ENCODE measurements at regions not wholly inside any gene's neighbourhood (a gene's known extent, or its start where the extent isn't known, plus 50 kb on each side); places are given as distances from the start of the nearest gene placed in this dataset.

- no peak for TF ChIP-seq CTCF (IDR thresholded peaks at IDR 0.05)
- 76% methylated on average over 3 of the region's 7 CpGs for WGBS (ENCODE audit: insufficient coverage)
- H3K9me3 ChIP-seq (replicated peaks in 1 of 2; ENCODE audit: control insufficient read depth in 1 of 2, insufficient read depth in 1 of 2, low read length in 2 of 2): peaks cover 0 to 11% of the 10 kb centered on the region in 2 donors
- no peaks in the 10 kb centered on the region for H3K4me1 ChIP-seq (ENCODE audit: control insufficient read depth in 1 of 2, insufficient read depth in 2 of 2, low read length in 2 of 2)
- H4K20me1 ChIP-seq (ENCODE audit: insufficient read depth, low read length): no peaks in the 10 kb centered on the region
- intact Hi-C loops (cut with micrococcal nuclease): no loop called here
- H2AFZ ChIP-seq (ENCODE audit: insufficient read depth, low read depth, low read length, poor library complexity, severe bottlenecking): no peak overlapping the region
- H3K4me3 Mint-ChIP-seq: no peak overlapping the region
- no peak overlapping the region for H3K4me3 ChIP-seq (replicated peaks in 1 of 3; ENCODE audit: low read depth in 2 of 3, low read length in 3 of 3)
- no peaks in the 10 kb centered on the region for H3K27me3 Mint-ChIP-seq (ENCODE audit: low read depth in 3 of 3)
- no peak overlapping the region for H3K27ac ChIP-seq (ENCODE audit: low read depth in 1 of 2, low read length in 2 of 2)
- H3K36me3 Mint-ChIP-seq: no peaks in the 10 kb centered on the region
- H3K27me3 ChIP-seq (ENCODE audit: control insufficient read depth in 2 of 2, insufficient read depth in 2 of 2, low read length in 2 of 2): no peaks in the 10 kb centered on the region
- no peaks in the 10 kb centered on the region for H3K4me1 Mint-ChIP-seq
- no peak overlapping the region for H3K27ac Mint-ChIP-seq
- H3K9me3 Mint-ChIP-seq: peaks cover 0 to 5% (median 2%) of the 10 kb centered on the region in 7 donors
- no peak for DNase-seq
- H3K4me2 ChIP-seq (replicated peaks; ENCODE audit: extremely low read depth, low read length, poor library complexity, severe bottlenecking): no peak overlapping the region
- H3K9ac ChIP-seq (ENCODE audit: insufficient read depth, low read length, poor library complexity, severe bottlenecking): no peak overlapping the region
- no peaks in the 10 kb centered on the region for H3K36me3 ChIP-seq (replicated peaks in 1 of 2; ENCODE audit: control insufficient read depth in 1 of 2, insufficient read depth in 2 of 2, low read length in 2 of 2)
- H3K79me2 ChIP-seq (ENCODE audit: insufficient read depth, low read length): no peaks in the 10 kb centered on the region
These were observed 359.6 kb downstream of the BMP4 start for GRCh38 chr14:53596853-53597525.

- H3K4me3 ChIP-seq (replicated peaks in 1 of 3; ENCODE audit: low read depth in 2 of 3, low read length in 3 of 3): no peak overlapping the region
- H3K36me3 ChIP-seq (replicated peaks in 1 of 2; ENCODE audit: control insufficient read depth in 1 of 2, insufficient read depth in 2 of 2, low read length in 2 of 2): no peaks in the 10 kb centered on the region
- H3K27ac Mint-ChIP-seq: no peak overlapping the region
- peaks cover 0 to 5% (median 1%) of the 10 kb centered on the region in 7 donors for H3K9me3 Mint-ChIP-seq
- no peak overlapping the region for H3K4me3 Mint-ChIP-seq
- no peaks in the 10 kb centered on the region for H3K79me2 ChIP-seq (ENCODE audit: insufficient read depth, low read length)
- H3K27me3 Mint-ChIP-seq (ENCODE audit: low read depth in 3 of 3): peaks cover 0 to 1% (median 0%) of the 10 kb centered on the region in 3 donors
- peaks cover 0 to 10% of the 10 kb centered on the region in 2 donors for H3K9me3 ChIP-seq (replicated peaks in 1 of 2; ENCODE audit: control insufficient read depth in 1 of 2, insufficient read depth in 1 of 2, low read length in 2 of 2)
- no CpG with 5 or more reads among the region's 3 CpGs for WGBS (ENCODE audit: insufficient coverage)
- no peak overlapping the region for H3K27ac ChIP-seq (ENCODE audit: low read depth in 1 of 2, low read length in 2 of 2)
- H3K27me3 ChIP-seq (ENCODE audit: control insufficient read depth in 2 of 2, insufficient read depth in 2 of 2, low read length in 2 of 2): no peaks in the 10 kb centered on the region
- DNase-seq: no peak
- TF ChIP-seq CTCF (IDR thresholded peaks at IDR 0.05): no peak
- no peak overlapping the region for H3K4me2 ChIP-seq (replicated peaks; ENCODE audit: extremely low read depth, low read length, poor library complexity, severe bottlenecking)
- no peaks in the 10 kb centered on the region for H3K4me1 ChIP-seq (ENCODE audit: control insufficient read depth in 1 of 2, insufficient read depth in 2 of 2, low read length in 2 of 2)
- intact Hi-C loops (cut with micrococcal nuclease): no loop called here
- no peaks in the 10 kb centered on the region for H4K20me1 ChIP-seq (ENCODE audit: insufficient read depth, low read length)
- no peaks in the 10 kb centered on the region for H3K36me3 Mint-ChIP-seq
- no peak overlapping the region for H2AFZ ChIP-seq (ENCODE audit: insufficient read depth, low read depth, low read length, poor library complexity, severe bottlenecking)
- H3K9ac ChIP-seq (ENCODE audit: insufficient read depth, low read length, poor library complexity, severe bottlenecking): no peak overlapping the region
- H3K4me1 Mint-ChIP-seq: no peaks in the 10 kb centered on the region
These were observed 364.8 kb downstream of the BMP4 start for GRCh38 chr14:53591816-53592215.

Data from CD14-positive monocyte (primary cell).